IMR-90 (cell line): ENCODE measurements at regions not wholly inside any gene's neighbourhood (a gene's known extent, or its start where the extent isn't known, plus 50 kb on each side); places are given as distances from the start of the nearest gene placed in this dataset.

Source experiments
- ATAC-seq: fragments of 200-7000 bp; cut with Tn5 transposase; 2 replicates; pipeline ENCODE4 v1.9.1; 2020; ENCODE audit warnings: low read depth, mild to moderate bottlenecking, moderate library complexity
- BruUV-seq: library from RNA; stranded (reverse); fragments of 400-500 nt; replicated peaks from 2 replicates; lab custom pipeline; 2021; lab: Mats Ljungman, UMichigan
- CTCF ChIA-PET: fragments of 300-600 bp; formaldehyde crosslinking; extraction: SDS; loops from one replicate; lab custom pipeline; 2021; ENCODE audit warnings: antibody characterized with exemption; lab: Yijun Ruan, JAX
- POLR2A ChIA-PET: fragments of 300-600 bp; sonication (Branson Sonifier 250); formaldehyde crosslinking; loops from one replicate; lab custom pipeline; 2022; ENCODE audit warnings: antibody characterized with exemption; ENCODE audit not compliant: unreplicated experiment; lab: Charles Lee
- DNase-seq: peaks from one replicate; pipeline ENCODE4 v3.0.0; 2013
- H2AFZ ChIP-seq: replicated peaks from 2 replicates; pipeline ENCODE3; 2013; ENCODE audit warnings: low read length, mild to moderate bottlenecking; ENCODE audit not compliant: poor library complexity
- H2AK5ac ChIP-seq: 2 replicates; pipeline ENCODE4 v1.6.1; 2013; ENCODE audit warnings: low read depth, low read length, inconsistent platforms
- H2AK9ac ChIP-seq: replicated peaks from 2 replicates; pipeline ENCODE3; 2013; ENCODE audit warnings: mild to moderate bottlenecking, low read depth, low read length, moderate library complexity; ENCODE audit not compliant: poor library complexity
- H2BK120ac ChIP-seq: 2 replicates; pipeline ENCODE4 v1.6.1; 2013; ENCODE audit warnings: low read depth, low read length, inconsistent platforms
- H2BK15ac ChIP-seq: 3 replicates; pipeline ENCODE4 v1.6.1; 2013; ENCODE audit warnings: low read depth, low read length, inconsistent platforms
- H2BK20ac ChIP-seq: 2 replicates; pipeline ENCODE4 v1.6.1; 2013; ENCODE audit warnings: low read depth, mild to moderate bottlenecking, inconsistent platforms, low read length, moderate library complexity
- H2BK5ac ChIP-seq: 2 replicates; pipeline ENCODE4 v1.6.1; 2013; ENCODE audit warnings: mild to moderate bottlenecking, low read depth, low read length, inconsistent platforms; ENCODE audit not compliant: poor library complexity, severe bottlenecking
- H3K14ac ChIP-seq: replicated peaks from 2 replicates; pipeline ENCODE4 v1.6.1; 2013; ENCODE audit warnings: low read depth, low read length, inconsistent platforms
- H3K18ac ChIP-seq: 2 replicates; pipeline ENCODE4 v1.6.1; 2013; ENCODE audit warnings: low read depth, low read length, control low read depth
- H3K23ac ChIP-seq: 2 replicates; pipeline ENCODE4 v1.6.1; 2013; ENCODE audit warnings: low read depth, low read length, inconsistent platforms
- H3K27ac ChIP-seq: 2 replicates; pipeline ENCODE4 v1.5.1; 2013; ENCODE audit warnings: mild to moderate bottlenecking, control low read depth, low read length; ENCODE audit not compliant: insufficient read depth
- H3K27me3 ChIP-seq: 2 replicates; pipeline ENCODE4 v1.6.1; 2013; ENCODE audit warnings: low read length; ENCODE audit not compliant: control insufficient read depth, insufficient read depth
- H3K36me3 ChIP-seq: 2 replicates; pipeline ENCODE4 v1.6.1; 2013; ENCODE audit warnings: low read length, mixed read lengths; ENCODE audit not compliant: control insufficient read depth, insufficient read depth
- H3K4ac ChIP-seq: 2 replicates; pipeline ENCODE4 v1.6.1; 2013; ENCODE audit warnings: low read depth, low read length, inconsistent platforms
- H3K4me1 ChIP-seq: 2 replicates; pipeline ENCODE4 v1.6.1; 2013; ENCODE audit warnings: low read length, mixed read lengths; ENCODE audit not compliant: control insufficient read depth, insufficient read depth
- H3K4me2 ChIP-seq: 2 replicates; pipeline ENCODE4 v1.6.1; 2013; ENCODE audit warnings: low read depth, mild to moderate bottlenecking, control low read depth, low read length, moderate library complexity
- H3K4me3 ChIP-seq: 2 replicates; pipeline ENCODE4 v1.5.1; 2013; ENCODE audit warnings: low read depth, mild to moderate bottlenecking, control low read depth, low read length, moderate library complexity; ENCODE audit not compliant: insufficient read depth
- H3K56ac ChIP-seq: 2 replicates; pipeline ENCODE4 v1.6.1; 2013; ENCODE audit warnings: low read length, inconsistent platforms; ENCODE audit not compliant: insufficient read depth; ENCODE audit errors: extremely low read depth
- H3K79me1 ChIP-seq, 2 experiments: 2 replicates each; pipeline ENCODE4 v1.6.1; 2013; ENCODE audit warnings: low read length in 2 of 2, inconsistent platforms in 1 of 2, low read depth in 1 of 2
- H3K9ac ChIP-seq: 2 replicates; pipeline ENCODE4 v1.6.1; 2013; ENCODE audit warnings: low read depth, low read length, control low read depth
- H3K9me1 ChIP-seq: 2 replicates; pipeline ENCODE4 v1.6.1; 2013; ENCODE audit warnings: low read length, inconsistent platforms; ENCODE audit not compliant: insufficient read depth
- H3K9me3 ChIP-seq: 2 replicates; pipeline ENCODE4 v1.6.1; 2013; ENCODE audit warnings: low read length; ENCODE audit not compliant: control insufficient read depth, insufficient read depth
- H4K20me1 ChIP-seq: 2 replicates; pipeline ENCODE4 v1.6.1; 2013; ENCODE audit warnings: low read length, inconsistent platforms; ENCODE audit not compliant: insufficient read depth
- H4K5ac ChIP-seq: 2 replicates; pipeline ENCODE4 v1.6.1; 2013; ENCODE audit warnings: mild to moderate bottlenecking, low read depth, low read length, control low read depth
- H4K8ac ChIP-seq, 2 experiments: 2 replicates each; pipeline ENCODE4 v1.6.1; 2013; ENCODE audit warnings: low read depth in 2 of 2, low read length in 2 of 2, control low read depth in 1 of 2, inconsistent platforms in 1 of 2
- H4K91ac ChIP-seq: 2 replicates; pipeline ENCODE4 v1.6.1; 2013; ENCODE audit warnings: low read depth, low read length, inconsistent platforms; ENCODE audit not compliant: insufficient read depth
- CEBPB ChIP-seq: IDR thresholded peaks from 2 replicates; pipeline ENCODE4 v1.6.1; 2012; ENCODE audit warnings: low read depth, low read length, improper control_type of control experiment
- FOS ChIP-seq: fragments of 150-350 bp; IDR thresholded peaks from 2 replicates; pipeline ENCODE4 v1.6.1; 2016; ENCODE audit warnings: low read depth, low read length
- MAFK ChIP-seq: IDR thresholded peaks from 2 replicates; pipeline ENCODE4 v1.6.1; 2012; ENCODE audit warnings: low read depth, low read length, improper control_type of control experiment
- POLR2A ChIP-seq: IDR thresholded peaks from 2 replicates; pipeline ENCODE4 v1.6.1; 2012; ENCODE audit warnings: mild to moderate bottlenecking, low read depth, low read length
- RAD21 ChIP-seq: IDR thresholded peaks from 2 replicates; pipeline ENCODE4 v1.6.1; 2012; ENCODE audit warnings: low read length, improper control_type of control experiment
- USF2 ChIP-seq: fragments of 150-350 bp; IDR thresholded peaks from 2 replicates; pipeline ENCODE4 v1.6.1; 2017; ENCODE audit warnings: mild to moderate bottlenecking, antibody characterized with exemption, low read length, low read depth
- WGBS, 2 experiments: methylation state at CpG; one replicate each; pipeline versions ENCODE4 v1.1.5 to v1.1.7; 2013; ENCODE audit warnings: missing lambda C conversion rate in 2 of 2; ENCODE audit not compliant: insufficient read length in 1 of 2; ENCODE audit errors: extremely low coverage in 2 of 2; 5-methylcytosine and 5-hydroxymethylcytosine counted together
- dilution Hi-C: fragments of 300-500 bp; cut with HindIII; formaldehyde crosslinking; loops from one replicate; pipeline ENCODE4 v1.14.3; 2018; ENCODE audit warnings: low sequenced_read_pairs; ENCODE audit not compliant: unreplicated experiment
- in situ Hi-C: fragments of 300-500 bp; cut with MboI; formaldehyde crosslinking; loops from 3 replicates; pipeline ENCODE4 v1.14.3; 2019; ENCODE audit warnings: low sequenced_read_pairs, inconsistent platforms, mixed read lengths
- intact Hi-C: fragments of 100-400 bp; cut with micrococcal nuclease; formaldehyde crosslinking; loops from 2 replicates; pipeline ENCODE4 v1.10.0; 2022

GRCh38 chr15:24039683-24040082, 352.6 kb upstream of the NDN start:
- no peak for DNase-seq
- no peaks in the 10 kb centered on the region for H3K79me1 ChIP-seq
- no peaks in the 10 kb centered on the region for H3K9me1 ChIP-seq
- no peaks in the 10 kb centered on the region for H3K4me1 ChIP-seq
- H2BK5ac ChIP-seq, result no peak overlapping the region
- dilution Hi-C loops (no loop called here), in situ Hi-C loops (no loop called here), intact Hi-C loops (no loop called here)
- no peak overlapping the region for H3K23ac ChIP-seq
- H3K4ac ChIP-seq, result no peak overlapping the region
- no peak overlapping the region for H2BK120ac ChIP-seq
- no peaks in the 10 kb centered on the region for H3K27me3 ChIP-seq
- H2AFZ ChIP-seq, result no peak overlapping the region
- no peak overlapping the region for H4K8ac ChIP-seq
- peaks cover 14% of the 10 kb centered on the region for H3K9me3 ChIP-seq
- H4K20me1 ChIP-seq, result no peaks in the 10 kb centered on the region
- no peak for TF ChIP-seq RAD21
- no peak for TF ChIP-seq USF2
- no peak for TF ChIP-seq FOS
- TF ChIP-seq POLR2A, result no peak
- no peak for TF ChIP-seq MAFK
- TF ChIP-seq CEBPB, result no peak
- no peak overlapping the region for H3K14ac ChIP-seq
- H4K91ac ChIP-seq, result no peak overlapping the region
- CTCF ChIA-PET, result no interaction called here
- POLR2A ChIA-PET, result no interaction called here
- no peak overlapping the region for H3K18ac ChIP-seq
- H2AK9ac ChIP-seq, result no peak overlapping the region
- H3K36me3 ChIP-seq, result no peaks in the 10 kb centered on the region
- H3K9ac ChIP-seq, result no peak overlapping the region
- no TSS peak for BruUV-seq
- H3K4me3 ChIP-seq, result no peak overlapping the region
- H3K4me2 ChIP-seq, result no peak overlapping the region
- no peak overlapping the region for H2BK20ac ChIP-seq
- H2AK5ac ChIP-seq, result no peak overlapping the region
- no peak for ATAC-seq
- H2BK15ac ChIP-seq, result no peak overlapping the region
- H3K27ac ChIP-seq, result no peak overlapping the region
- H3K56ac ChIP-seq, result no peak overlapping the region
- H4K5ac ChIP-seq, result no peak overlapping the region
- WGBS, 2 experiments, result no CpG with 5 or more reads among the region's 1 CpG
